GM19025 (cell line): ENCODE measurements at regions not wholly inside any gene's neighbourhood (a gene's known extent, or its start where the extent isn't known, plus 50 kb on each side); places are given as distances from the start of the nearest gene placed in this dataset.
"Not testable (repeated sequence)": the region's sequence is repeated elsewhere in the genome, so short reads cannot be mapped to it uniquely, and the experiment has no call there.

Experiments
- ATAC-seq: cut with Tn5 transposase; IDR thresholded peaks from one replicate; pipeline ENCODE4 v1.9.1; 2021; ENCODE audit warnings: mild to moderate bottlenecking, low read depth, moderate library complexity; ENCODE audit not compliant: unreplicated experiment

DNA sequence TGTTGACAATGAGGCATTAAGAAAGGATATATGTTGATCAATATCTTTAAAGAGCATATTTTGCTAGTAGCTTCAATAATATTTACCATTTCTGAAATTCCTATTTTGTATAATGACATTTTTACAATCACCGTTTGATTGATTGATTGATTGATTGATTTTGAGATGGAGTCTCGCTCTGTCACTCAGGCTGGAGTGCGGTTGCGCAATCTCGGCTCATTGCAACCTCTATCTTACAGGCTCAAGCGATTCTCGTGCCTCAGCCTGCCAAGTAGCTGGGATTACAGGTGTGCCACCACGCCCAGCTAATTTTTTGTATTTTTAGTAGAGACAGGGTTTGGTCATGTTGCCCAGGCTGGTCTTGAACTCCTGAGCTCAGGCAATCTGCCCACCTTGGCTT lies 150.9 kb upstream of the TEX13D start:
- ATAC-seq, result not testable (repeated sequence)

- no peak for ATAC-seq
These were observed 142.0 kb upstream of the TEX13D start for GRCh38 chrX:124190440-124190839.

- no peak for ATAC-seq
These were observed 138.3 kb upstream of the TEX13D start for GRCh38 chrX:124194199-124194598.

GRCh38 chrX:124194901-124195300 lies 137.6 kb upstream of the TEX13D start:
- ATAC-seq, result no peak

DNA sequence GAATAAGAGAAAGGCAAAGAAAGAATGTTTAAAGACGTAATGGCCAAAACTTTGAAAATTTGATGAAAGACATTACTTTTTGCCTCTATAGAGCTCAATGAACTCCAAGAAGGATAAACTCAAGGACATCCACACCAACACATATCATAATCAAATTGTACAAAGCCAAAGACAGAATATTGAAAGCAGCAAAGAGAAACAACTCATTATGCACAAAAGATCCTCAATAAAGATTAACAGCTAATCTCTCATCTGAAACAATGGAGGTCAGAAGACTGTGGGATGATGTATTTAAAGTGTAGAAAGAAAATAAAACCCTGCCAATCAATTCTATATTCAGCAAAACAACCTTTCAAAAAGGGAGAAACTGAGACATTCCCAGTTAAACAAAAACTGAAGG lies 129.1 kb upstream of the TEX13D start:
- ATAC-seq, result no peak

DNA sequence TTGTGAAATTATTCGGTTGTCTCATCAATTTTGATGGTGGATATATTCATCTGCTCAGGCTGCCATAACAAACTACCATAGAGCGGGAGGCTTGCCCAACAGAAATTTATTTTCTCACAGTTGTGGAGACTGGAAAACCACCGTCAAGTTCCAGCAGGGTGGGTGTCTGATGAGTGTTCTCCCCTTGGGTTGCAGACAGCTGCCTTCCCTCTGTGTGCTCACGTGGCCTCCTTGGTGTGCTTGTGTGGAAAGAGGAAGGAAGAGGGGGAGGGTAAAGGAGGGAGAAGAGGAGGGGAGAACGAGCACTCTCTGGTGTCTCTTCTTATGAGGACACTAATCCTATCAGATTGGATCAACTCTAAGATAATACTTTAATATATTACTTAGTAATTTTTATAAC lies 123.8 kb upstream of the TEX13D start:
- no peak for ATAC-seq

GRCh38 chrX:124209792-124210576 lies 122.5 kb upstream of the TEX13D start:
- ATAC-seq, result no peak

DNA sequence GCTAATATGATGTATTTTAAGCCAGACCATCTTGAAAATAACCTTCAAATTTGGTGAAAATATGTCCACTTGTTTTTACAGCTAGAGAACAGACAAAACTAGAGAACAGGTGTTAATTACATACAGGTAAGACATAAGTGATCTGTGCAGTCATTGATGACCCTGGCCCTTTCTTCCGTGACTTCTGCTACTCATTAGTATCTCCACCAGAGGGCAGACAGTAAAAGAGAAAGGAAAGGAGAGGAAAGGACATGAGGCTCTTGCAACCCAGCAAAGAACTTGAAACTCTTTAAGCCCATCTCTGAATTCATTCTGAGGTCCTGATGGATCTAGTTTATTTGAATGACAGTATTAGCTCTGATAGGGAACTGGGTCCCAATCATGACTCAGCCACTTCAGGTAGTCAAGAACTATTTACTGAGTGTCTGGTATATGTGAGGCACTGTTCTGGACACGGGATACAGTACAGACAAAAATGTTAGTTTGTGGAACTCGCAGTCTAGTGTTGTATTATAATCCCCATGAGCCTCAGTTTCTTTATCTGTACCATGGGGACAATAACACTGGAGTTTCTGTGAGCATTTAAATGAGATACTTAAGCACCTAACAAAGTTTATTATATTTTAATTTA lies 121.0 kb upstream of the TEX13D start:
- ATAC-seq, result peak; percentile 74

GRCh38 chrX:124212622-124213021 lies 119.8 kb upstream of the TEX13D start:
- no peak for ATAC-seq

- no peak for ATAC-seq
These were observed 116.7 kb upstream of the TEX13D start for GRCh38 chrX:124215786-124216185.

DNA sequence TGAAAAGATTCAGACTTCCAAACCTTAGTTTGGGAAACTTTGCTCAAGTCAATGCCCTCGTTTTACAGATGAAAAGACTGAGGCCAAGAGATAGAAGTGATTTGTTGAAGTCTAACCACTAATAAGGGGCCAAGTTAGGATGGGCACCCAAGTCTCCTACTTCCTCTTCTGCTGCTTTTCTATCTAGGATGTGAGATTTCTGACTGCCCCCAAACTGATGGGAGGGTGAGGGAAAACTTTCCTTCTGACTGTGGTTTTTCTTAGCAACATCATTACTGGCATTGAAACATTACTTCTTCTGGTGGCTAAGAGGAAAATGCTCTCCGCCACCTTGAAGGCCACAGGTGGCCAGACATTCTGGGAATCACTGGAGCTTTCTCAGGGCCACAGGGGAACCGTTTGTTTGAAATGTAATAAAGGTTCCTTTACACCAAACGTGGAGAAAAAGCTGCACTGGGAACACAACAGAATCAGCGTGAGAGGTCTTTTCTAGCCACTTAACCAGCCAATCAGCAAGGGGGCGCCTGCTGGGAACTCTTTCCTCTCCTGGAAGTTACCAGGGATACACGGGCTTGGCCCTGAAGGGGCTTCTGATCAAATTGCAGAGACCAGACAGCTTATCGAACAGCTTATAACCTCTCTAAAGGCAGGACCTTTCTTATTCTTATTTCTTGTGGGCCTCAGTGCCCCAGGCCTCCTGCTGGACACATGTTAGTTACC lies 115.9 kb upstream of the TEX13D start:
- ATAC-seq, result no peak

DNA sequence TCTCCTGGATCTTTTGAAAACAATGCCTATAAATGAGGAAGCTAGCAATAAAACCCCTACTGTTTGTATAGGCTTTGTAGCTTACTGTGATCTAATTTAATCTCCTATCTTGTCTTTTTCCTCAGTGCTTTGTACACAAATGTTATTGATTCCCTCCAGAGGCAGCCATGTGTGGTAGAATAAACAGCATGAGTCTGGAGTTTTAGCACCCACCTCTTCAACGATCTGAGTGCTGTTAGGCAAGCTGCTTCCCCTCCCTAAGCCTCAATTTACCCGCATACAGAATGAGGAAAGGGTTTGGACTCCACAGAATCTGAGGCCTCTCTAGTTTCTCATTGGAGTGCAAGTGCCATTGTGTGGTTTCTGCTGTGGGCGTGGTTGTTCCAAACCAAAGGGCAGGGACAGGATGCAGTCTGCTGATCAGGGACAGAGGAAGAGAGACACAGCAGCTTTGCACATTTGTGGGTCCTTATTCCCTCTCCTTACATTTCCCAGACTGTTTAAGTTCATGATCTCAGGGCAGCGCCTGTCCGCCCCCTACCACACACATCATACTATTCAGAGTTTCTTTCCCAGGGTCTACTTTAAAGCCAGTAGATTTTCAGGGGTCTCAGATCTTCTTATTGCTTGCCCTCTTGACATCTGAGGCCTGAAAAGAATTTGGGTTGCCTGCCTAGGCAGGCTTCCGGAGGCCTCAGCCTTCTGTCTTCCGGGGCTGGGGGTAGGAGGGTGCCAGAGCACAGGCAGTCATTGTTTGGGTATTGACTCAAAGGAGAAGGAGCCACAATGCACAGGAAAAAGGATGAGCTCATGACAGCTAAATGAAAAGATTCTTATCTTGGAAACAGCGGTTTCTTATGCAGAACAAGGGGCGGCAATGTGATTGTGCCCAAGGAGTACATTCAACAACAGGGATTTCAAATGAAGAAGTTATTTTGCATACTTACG lies 114.9 kb upstream of the TEX13D start:
- peak; percentile 52 for ATAC-seq

- no peak for ATAC-seq
These were observed 108.9 kb upstream of the TEX13D start for GRCh38 chrX:124223524-124223923.

DNA sequence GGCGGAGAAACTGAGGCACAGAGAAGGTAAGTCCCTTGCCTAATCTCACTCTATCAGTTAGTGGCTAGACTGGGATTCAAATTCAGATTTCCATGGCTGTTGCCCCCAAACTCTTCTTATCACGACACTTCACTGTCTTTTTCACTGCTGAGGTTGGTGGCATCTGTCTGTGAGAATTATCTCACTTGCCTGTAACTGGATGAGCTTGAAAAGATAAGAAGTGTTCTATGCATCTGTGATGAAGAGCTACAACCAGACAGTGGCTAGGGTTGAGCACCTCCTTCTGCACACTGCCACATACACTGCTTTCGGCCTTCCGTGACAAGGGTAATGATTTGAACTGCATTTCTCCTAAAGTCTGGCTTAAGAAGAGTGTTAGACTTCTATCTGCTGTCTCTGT lies 107.9 kb upstream of the TEX13D start:
- ATAC-seq, result no peak

- no peak for ATAC-seq
These were observed 106.3 kb upstream of the TEX13D start for GRCh38 chrX:124226129-124226528.

DNA sequence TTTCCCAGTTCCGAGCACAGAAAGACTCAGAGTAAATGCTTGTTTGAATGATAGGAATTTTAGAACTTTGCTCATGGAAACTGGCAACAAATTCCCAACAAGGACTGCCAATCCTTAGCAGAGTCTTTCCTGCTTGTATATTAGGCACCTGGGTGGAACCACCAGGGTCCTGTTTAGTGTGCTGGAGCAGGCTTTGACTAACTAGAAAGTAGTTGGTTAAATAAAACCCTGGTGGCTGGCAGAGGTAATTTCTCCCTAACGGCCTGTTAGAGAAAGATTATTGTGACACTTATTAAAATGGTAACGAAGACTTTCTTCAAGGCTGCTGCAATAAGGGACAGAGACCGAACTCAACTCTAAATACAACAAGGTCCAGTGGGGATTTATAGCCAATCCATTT lies 103.6 kb upstream of the TEX13D start:
- no peak for ATAC-seq

GRCh38 chrX:124229374-124229773 lies 103.1 kb upstream of the TEX13D start:
- ATAC-seq, result no peak

DNA sequence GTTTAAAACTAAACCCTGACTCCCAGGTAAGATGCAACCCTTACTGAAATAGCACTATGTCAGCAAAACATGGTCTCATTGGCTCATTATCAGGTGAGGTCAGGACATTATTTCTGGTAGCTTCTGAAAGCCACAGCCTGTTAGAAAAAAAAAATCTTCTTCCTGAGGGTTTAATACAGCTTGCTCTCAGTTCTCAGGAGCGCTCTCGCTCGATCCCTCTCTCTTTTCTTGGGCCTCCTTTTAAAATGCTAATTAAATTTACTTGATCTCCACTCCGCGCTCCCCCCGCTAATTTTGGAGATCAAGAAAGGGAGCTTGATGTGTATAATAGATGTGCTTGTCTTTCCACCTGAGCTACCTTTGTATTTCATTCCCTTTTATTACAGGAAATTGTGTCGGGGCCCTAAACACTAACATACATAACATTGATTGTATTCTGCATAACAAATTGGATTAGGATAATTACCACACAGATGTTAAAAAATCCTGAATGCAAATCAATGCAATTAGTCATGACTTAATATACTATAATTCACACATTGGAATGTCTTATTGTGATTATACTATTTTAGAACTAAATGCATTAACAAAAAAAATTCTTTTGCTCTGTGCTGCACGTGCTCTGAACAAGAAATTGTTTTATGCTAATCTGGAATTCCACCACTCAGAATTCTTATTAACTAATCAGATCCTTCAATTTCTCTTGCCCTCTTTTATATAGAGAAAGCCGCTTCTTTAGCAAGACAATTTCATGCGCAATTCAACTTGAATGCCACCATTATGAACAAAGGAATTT lies 101.6 kb upstream of the TEX13D start:
- ATAC-seq, result no peak

DNA sequence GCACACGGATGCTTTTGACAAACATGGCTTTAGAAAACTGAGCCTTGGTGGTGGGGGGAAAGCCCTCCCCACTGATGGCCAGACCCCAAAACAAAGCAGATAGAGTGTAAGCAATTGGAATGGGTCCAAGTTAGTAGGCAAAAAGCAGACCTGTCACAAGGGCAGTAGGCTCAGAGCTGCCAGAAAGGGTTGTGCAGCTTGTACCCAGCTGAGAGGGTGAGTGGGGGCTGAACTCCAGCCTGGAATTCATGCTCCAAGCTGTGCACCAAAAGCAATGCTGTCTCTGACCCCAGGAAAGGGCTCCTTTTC lies 101.1 kb upstream of the TEX13D start:
- ATAC-seq, result no peak
